Neural progenitor cell (in vitro differentiated cells): ENCODE measurements at regions not wholly inside any gene's neighbourhood (a gene's known extent, or its start where the extent isn't known, plus 50 kb on each side); places are given as distances from the start of the nearest gene placed in this dataset.

Experiments used
- DNase-seq: peaks from one replicate; pipeline ENCODE4 v3.0.0-alpha.2; 2016; ENCODE audit warnings: low spot score
- H2AFZ ChIP-seq: fragments of 200-600 bp; sonication (generic); replicated peaks from 2 replicates; pipeline ENCODE4 v1.6.1; 2016; ENCODE audit warnings: antibody characterized with exemption
- H3F3A ChIP-seq: fragments of 200-600 bp; sonication (generic); 2 replicates; pipeline ENCODE4 v1.6.1; 2016; ENCODE audit warnings: antibody characterized with exemption, low read depth
- H3K27ac ChIP-seq: fragments of 200-600 bp; sonication (generic); 2 replicates; pipeline ENCODE4 v1.5.1; 2016; ENCODE audit warnings: mild to moderate bottlenecking
- H3K27me3 ChIP-seq: fragments of 200-600 bp; sonication (generic); 2 replicates; pipeline ENCODE4 v1.6.1; 2016; ENCODE audit warnings: mild to moderate bottlenecking, moderate library complexity
- H3K36me3 ChIP-seq: fragments of 200-600 bp; sonication (generic); 2 replicates; pipeline ENCODE4 v1.5.1; 2016
- H3K4me1 ChIP-seq: fragments of 200-600 bp; sonication (generic); 2 replicates; pipeline ENCODE4 v1.6.1; 2016; ENCODE audit warnings: mixed run types
- H3K4me2 ChIP-seq: fragments of 200-600 bp; sonication (generic); 2 replicates; pipeline ENCODE4 v1.6.1; 2016
- H3K4me3 ChIP-seq: fragments of 200-600 bp; sonication (generic); 2 replicates; pipeline ENCODE4 v1.5.1; 2016
- H3K79me2 ChIP-seq: fragments of 200-600 bp; sonication (generic); 2 replicates; pipeline ENCODE4 v1.6.1; 2016; ENCODE audit warnings: low read depth
- H3K9ac ChIP-seq: fragments of 200-600 bp; sonication (generic); 2 replicates; pipeline ENCODE4 v1.6.1; 2016
- H3K9me3 ChIP-seq: fragments of 200-600 bp; sonication (generic); 2 replicates; pipeline ENCODE4 v1.5.1; 2016; ENCODE audit warnings: low read depth
- H4K20me1 ChIP-seq: fragments of 200-600 bp; sonication (generic); 2 replicates; pipeline ENCODE4 v1.6.1; 2016; ENCODE audit warnings: low read depth
- H3K27ac Mint-ChIP-seq: 3 replicates; pipeline ENCODE4 v1.8.0; 2021; ENCODE audit warnings: mixed read lengths
- H3K27me3 Mint-ChIP-seq: 2 replicates; pipeline ENCODE4 v1.8.0; 2022; ENCODE audit warnings: low read depth, mild to moderate bottlenecking, inconsistent platforms, moderate library complexity, mixed read lengths; ENCODE audit not compliant: insufficient read depth
- H3K36me3 Mint-ChIP-seq: 3 replicates; pipeline ENCODE4 v1.8.0; 2021; ENCODE audit warnings: mixed read lengths
- H3K4me1 Mint-ChIP-seq: 3 replicates; pipeline ENCODE4 v1.8.0; 2021; ENCODE audit warnings: mixed read lengths
- H3K4me3 Mint-ChIP-seq: 3 replicates; pipeline ENCODE4 v1.8.0; 2021; ENCODE audit warnings: mild to moderate bottlenecking, moderate library complexity, mixed read lengths
- H3K9me3 Mint-ChIP-seq: 3 replicates; pipeline ENCODE4 v1.8.0; 2020; ENCODE audit warnings: mixed read lengths
- CTCF ChIP-seq: fragments of 200-600 bp; sonication (generic); IDR thresholded peaks from 2 replicates; pipeline ENCODE4 v1.5.1; 2017; ENCODE audit warnings: antibody characterized with exemption, mild to moderate bottlenecking
- EZH2 ChIP-seq: fragments of 200-600 bp; sonication (generic); IDR thresholded peaks from 2 replicates; pipeline ENCODE4 v1.6.1; 2017; ENCODE audit warnings: antibody characterized with exemption, mild to moderate bottlenecking, moderate library complexity
- EZH2phosphoT487 ChIP-seq: fragments of 200-600 bp; sonication (generic); IDR thresholded peaks from 2 replicates; pipeline ENCODE4 v1.6.1; 2017; ENCODE audit warnings: antibody characterized with exemption

DNA sequence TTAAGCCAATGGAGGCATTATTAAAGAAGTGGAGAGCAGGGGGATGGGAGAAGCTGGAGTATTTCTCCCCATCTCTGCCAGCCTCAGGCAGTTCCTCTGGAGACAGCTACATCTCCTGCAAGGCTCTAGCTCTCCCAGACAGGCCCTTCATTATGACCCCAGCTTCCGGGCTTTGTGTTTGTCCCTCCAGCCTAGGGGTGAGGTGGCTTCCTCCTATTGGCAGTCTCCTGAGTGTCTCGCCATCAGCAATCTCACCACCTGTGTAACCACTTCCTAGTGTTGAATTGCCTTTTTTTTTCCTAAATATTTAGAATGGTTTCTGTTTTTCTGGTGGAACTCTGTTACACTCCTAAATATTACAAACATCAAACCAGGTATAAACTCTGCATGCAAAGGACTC, 122.3 kb downstream of the FAM174B start:
- H3K9ac ChIP-seq = no peak overlapping the region
- H3K27ac ChIP-seq = no peak overlapping the region
- H3K9me3 ChIP-seq = no peaks in the 10 kb centered on the region
- no peaks in the 10 kb centered on the region for H3K27me3 ChIP-seq
- no peak overlapping the region for H3K27ac Mint-ChIP-seq
- no peaks in the 10 kb centered on the region for H3K79me2 ChIP-seq
- DNase-seq = no peak
- H3K4me2 ChIP-seq = no peak overlapping the region
- TF ChIP-seq EZH2phosphoT487 (no peak), CTCF (no peak), EZH2 (no peak)
- H3K36me3 ChIP-seq = no peaks in the 10 kb centered on the region
- no peaks in the 10 kb centered on the region for H3F3A ChIP-seq
- no peak overlapping the region for H2AFZ ChIP-seq
- H4K20me1 ChIP-seq = no peaks in the 10 kb centered on the region
- peaks cover 3% of the 10 kb centered on the region for H3K36me3 Mint-ChIP-seq
- H3K4me3 Mint-ChIP-seq = no peak overlapping the region
- H3K4me3 ChIP-seq = no peak overlapping the region
- no peaks in the 10 kb centered on the region for H3K4me1 ChIP-seq
- H3K4me1 Mint-ChIP-seq = no peaks in the 10 kb centered on the region
- peaks cover 10% of the 10 kb centered on the region for H3K27me3 Mint-ChIP-seq
- peaks cover 28% of the 10 kb centered on the region for H3K9me3 Mint-ChIP-seq

DNA sequence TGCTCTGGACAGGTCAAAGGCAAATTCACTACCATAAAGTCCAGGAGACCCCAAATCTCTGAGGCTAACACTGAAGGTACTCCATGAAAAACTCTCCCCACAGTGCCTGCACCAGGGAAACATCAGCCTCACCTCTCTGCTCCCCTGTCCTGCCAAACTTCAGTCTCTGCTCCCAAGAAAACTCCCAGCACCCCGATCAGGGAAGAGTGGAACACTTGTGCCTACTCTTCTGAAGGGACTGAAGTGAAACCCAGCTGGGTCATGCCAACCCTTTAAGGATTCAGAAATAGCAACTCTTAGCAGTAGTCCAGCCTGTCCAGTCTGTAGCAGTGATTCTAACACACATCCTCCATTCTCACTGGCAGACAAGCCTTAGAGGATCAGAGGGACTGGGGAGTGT, 124.2 kb downstream of the FAM174B start:
- Histone ChIP-seq H3K79me2 (no peaks in the 10 kb centered on the region), H3K4me1 (no peaks in the 10 kb centered on the region), H4K20me1 (no peaks in the 10 kb centered on the region), H3K27me3 (no peaks in the 10 kb centered on the region), H3F3A (no peaks in the 10 kb centered on the region), H3K4me2 (no peak overlapping the region), H3K4me3 (no peak overlapping the region), H3K36me3 (no peaks in the 10 kb centered on the region), H2AFZ (peak overlapping the region; percentile 18), H3K27ac (no peak overlapping the region), H3K9ac (no peak overlapping the region), H3K9me3 (no peaks in the 10 kb centered on the region)
- no peak for TF ChIP-seq EZH2
- H3K4me3 Mint-ChIP-seq = no peak overlapping the region
- H3K4me1 Mint-ChIP-seq = peaks cover 7% of the 10 kb centered on the region
- H3K9me3 Mint-ChIP-seq = peaks cover 35% of the 10 kb centered on the region
- DNase-seq = no peak
- no peak overlapping the region for H3K27ac Mint-ChIP-seq
- H3K36me3 Mint-ChIP-seq = peaks cover 3% of the 10 kb centered on the region
- H3K27me3 Mint-ChIP-seq = peaks cover 6% of the 10 kb centered on the region

DNA sequence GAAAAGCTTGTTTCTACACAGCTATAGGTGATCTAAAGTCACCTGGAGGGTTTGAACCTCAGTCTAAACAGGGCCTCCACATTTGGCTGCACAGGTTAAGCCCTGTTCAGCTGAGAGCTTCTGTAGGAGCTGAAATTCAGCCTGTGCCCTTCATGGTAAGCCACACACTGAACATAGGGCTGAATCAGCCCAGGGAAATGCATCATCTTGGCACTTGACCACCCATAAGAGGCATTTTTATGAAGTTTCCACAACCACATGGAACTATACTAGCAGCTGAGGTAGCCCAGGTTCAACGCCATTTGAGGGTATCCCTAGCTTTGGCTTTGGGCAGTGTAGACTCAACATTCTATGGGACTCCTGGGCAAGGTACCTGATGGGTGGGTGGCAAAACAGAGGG, 126.8 kb downstream of the FAM174B start:
- Mint-ChIP-seq H3K27ac (no peak overlapping the region), H3K27me3 (peaks cover 6% of the 10 kb centered on the region), H3K36me3 (peaks cover 1% of the 10 kb centered on the region), H3K4me1 (peaks cover 31% of the 10 kb centered on the region), H3K4me3 (no peak overlapping the region), H3K9me3 (peaks cover 25% of the 10 kb centered on the region)
- no peak overlapping the region for H2AFZ ChIP-seq
- H3F3A ChIP-seq = peaks cover 10% of the 10 kb centered on the region
- H4K20me1 ChIP-seq = no peaks in the 10 kb centered on the region
- H3K36me3 ChIP-seq = no peaks in the 10 kb centered on the region
- TF ChIP-seq CTCF (no peak), EZH2phosphoT487 (no peak), EZH2 (no peak)
- no peaks in the 10 kb centered on the region for H3K9me3 ChIP-seq
- no peak overlapping the region for H3K9ac ChIP-seq
- DNase-seq = no peak
- no peak overlapping the region for H3K4me3 ChIP-seq
- H3K4me1 ChIP-seq = peaks cover 19% of the 10 kb centered on the region
- H3K27ac ChIP-seq = no peak overlapping the region
- H3K79me2 ChIP-seq = no peaks in the 10 kb centered on the region
- H3K4me2 ChIP-seq = no peak overlapping the region
- H3K27me3 ChIP-seq = no peaks in the 10 kb centered on the region

DNA sequence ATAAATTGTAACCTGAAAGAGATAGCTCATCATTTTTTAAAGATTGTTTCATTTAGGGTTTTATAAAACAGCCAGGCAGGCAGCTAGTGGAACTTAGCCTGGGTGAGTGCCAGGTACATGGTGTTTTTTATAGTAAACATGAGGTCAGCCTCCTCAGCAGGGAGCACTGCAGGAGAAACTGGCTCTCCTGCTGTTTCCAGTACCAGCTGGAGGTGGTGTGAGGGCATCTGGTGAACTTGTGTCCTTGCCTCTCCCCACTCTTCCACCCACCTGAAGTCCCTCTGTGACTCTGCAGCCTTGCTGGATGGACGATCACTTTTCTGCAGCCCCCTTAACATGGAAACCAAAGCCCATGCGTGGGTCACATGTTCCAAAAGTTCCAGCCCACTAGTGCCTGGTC, 128.4 kb downstream of the FAM174B start:
- Histone ChIP-seq H3F3A (peaks cover 20% of the 10 kb centered on the region), H2AFZ (no peak overlapping the region), H4K20me1 (no peaks in the 10 kb centered on the region), H3K79me2 (no peaks in the 10 kb centered on the region), H3K27me3 (no peaks in the 10 kb centered on the region), H3K27ac (no peak overlapping the region), H3K4me2 (no peak overlapping the region), H3K4me1 (peaks cover 29% of the 10 kb centered on the region), H3K9ac (no peak overlapping the region), H3K9me3 (no peaks in the 10 kb centered on the region), H3K4me3 (no peak overlapping the region), H3K36me3 (no peaks in the 10 kb centered on the region)
- Mint-ChIP-seq H3K27ac (peak overlapping the region; percentile 87), H3K36me3 (peaks cover 1% of the 10 kb centered on the region), H3K4me3 (peak overlapping the region; percentile 38), H3K4me1 (peaks cover 41% of the 10 kb centered on the region), H3K27me3 (peaks cover 9% of the 10 kb centered on the region), H3K9me3 (peaks cover 25% of the 10 kb centered on the region)
- TF ChIP-seq EZH2phosphoT487 = no peak
- TF ChIP-seq CTCF = no peak
- no peak for TF ChIP-seq EZH2
- DNase-seq = no peak
